ENCODE measurements at regions not wholly inside any gene's neighbourhood (a gene's known extent, or its start where the extent isn't known, plus 50 kb on each side); places are given as distances from the start of the nearest gene placed in this dataset.

- TF ChIP-seq, protein P1, sequence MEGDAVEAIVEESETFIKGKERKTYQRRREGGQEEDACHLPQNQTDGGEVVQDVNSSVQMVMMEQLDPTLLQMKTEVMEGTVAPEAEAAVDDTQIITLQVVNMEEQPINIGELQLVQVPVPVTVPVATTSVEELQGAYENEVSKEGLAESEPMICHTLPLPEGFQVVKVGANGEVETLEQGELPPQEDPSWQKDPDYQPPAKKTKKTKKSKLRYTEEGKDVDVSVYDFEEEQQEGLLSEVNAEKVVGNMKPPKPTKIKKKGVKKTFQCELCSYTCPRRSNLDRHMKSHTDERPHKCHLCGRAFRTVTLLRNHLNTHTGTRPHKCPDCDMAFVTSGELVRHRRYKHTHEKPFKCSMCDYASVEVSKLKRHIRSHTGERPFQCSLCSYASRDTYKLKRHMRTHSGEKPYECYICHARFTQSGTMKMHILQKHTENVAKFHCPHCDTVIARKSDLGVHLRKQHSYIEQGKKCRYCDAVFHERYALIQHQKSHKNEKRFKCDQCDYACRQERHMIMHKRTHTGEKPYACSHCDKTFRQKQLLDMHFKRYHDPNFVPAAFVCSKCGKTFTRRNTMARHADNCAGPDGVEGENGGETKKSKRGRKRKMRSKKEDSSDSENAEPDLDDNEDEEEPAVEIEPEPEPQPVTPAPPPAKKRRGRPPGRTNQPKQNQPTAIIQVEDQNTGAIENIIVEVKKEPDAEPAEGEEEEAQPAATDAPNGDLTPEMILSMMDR (IDR thresholded peaks at IDR 0.05; ENCODE audit: extremely low read depth in 1 of 2, insufficient read depth in 1 of 2, low read depth in 1 of 2, low read length in 2 of 2) = no peak
- TF ChIP-seq POLR2AphosphoS5 (IDR thresholded peaks at IDR 0.05; ENCODE audit: insufficient read depth, low read depth, low read length) (no peak), JUN (IDR thresholded peaks at IDR 0.05; ENCODE audit: borderline replicate concordance, insufficient read depth, insufficient read length, low read depth) (no peak)
Measured at GRCh38 chr2:184541591-184541990, 56.7 kb upstream of the ZNF804A start.

All from endothelial cell of umbilical vein (primary cell).